ENCODE measurements at regions not wholly inside any gene's neighbourhood (a gene's known extent, or its start where the extent isn't known, plus 50 kb on each side); places are given as distances from the start of the nearest gene placed in this dataset.
A peak's percentile ranks its signal among the peaks of the same experiment; 100 is the strongest.

- no peak for DNase-seq
- Mint-ChIP-seq H3K27ac (ENCODE audit: unreplicated experiment) (no peak overlapping the region), H3K36me3 (ENCODE audit: unreplicated experiment) (peaks cover 9% of the 10 kb centered on the region), H3K27me3 (ENCODE audit: unreplicated experiment) (peaks cover 11% of the 10 kb centered on the region), H3K4me3 (ENCODE audit: unreplicated experiment) (no peak overlapping the region), H3K9me3 (ENCODE audit: unreplicated experiment) (peaks cover 7% of the 10 kb centered on the region), H3K4me1 (ENCODE audit: low read depth, unreplicated experiment) (peaks cover 17% of the 10 kb centered on the region)
- TF ChIP-seq, protein P1, sequence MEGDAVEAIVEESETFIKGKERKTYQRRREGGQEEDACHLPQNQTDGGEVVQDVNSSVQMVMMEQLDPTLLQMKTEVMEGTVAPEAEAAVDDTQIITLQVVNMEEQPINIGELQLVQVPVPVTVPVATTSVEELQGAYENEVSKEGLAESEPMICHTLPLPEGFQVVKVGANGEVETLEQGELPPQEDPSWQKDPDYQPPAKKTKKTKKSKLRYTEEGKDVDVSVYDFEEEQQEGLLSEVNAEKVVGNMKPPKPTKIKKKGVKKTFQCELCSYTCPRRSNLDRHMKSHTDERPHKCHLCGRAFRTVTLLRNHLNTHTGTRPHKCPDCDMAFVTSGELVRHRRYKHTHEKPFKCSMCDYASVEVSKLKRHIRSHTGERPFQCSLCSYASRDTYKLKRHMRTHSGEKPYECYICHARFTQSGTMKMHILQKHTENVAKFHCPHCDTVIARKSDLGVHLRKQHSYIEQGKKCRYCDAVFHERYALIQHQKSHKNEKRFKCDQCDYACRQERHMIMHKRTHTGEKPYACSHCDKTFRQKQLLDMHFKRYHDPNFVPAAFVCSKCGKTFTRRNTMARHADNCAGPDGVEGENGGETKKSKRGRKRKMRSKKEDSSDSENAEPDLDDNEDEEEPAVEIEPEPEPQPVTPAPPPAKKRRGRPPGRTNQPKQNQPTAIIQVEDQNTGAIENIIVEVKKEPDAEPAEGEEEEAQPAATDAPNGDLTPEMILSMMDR (IDR thresholded peaks at IDR 0.05; ENCODE audit: partially characterized antibody, unreplicated experiment) = no peak
Measured at GRCh38 chr12:111086947-111087700, 166.7 kb upstream of the MYL2 start.

DNA sequence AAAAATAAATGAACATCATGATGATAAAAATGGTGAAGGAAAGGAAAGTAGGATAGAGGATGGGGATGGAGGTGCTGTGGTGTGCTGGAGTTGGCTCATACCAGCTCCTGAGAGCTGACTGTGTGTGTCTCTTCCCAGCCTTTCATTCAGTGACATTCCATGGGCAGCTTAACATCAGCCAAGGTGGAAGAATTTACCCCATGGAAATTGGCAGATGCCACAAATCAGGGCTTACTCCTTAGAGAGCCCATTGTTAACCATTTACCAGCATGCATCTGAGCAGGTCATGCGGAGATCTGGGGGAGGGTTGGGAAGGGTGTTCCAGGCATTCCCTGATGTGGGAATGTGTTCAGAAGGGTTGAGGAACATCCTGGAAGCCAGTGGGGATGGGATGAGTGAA, 164.7 kb upstream of the MYL2 start:
- no peak for DNase-seq

DNA sequence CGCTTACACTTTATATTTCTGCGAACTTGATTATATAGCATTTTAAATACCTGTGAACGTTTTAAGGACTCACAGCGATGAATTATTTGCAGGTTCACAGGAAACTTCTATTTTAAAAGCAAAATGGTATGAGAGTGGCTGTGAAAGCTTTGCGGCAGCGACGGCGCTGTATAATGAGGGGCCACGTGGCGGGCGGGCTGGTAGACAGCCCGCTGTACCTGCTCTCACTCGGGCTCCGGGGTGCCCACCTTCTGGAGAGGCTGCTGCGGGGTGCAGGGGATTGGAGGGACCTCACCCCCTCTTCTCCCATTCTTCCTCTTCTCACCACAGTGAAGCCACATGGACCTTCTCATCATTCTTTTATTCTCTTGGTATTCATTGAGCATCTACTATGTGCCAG, 164.2 kb upstream of the MYL2 start:
- no peak overlapping the region for H3K27ac Mint-ChIP-seq (ENCODE audit: unreplicated experiment)

More for the DNA sequence above, 164.7 kb upstream of the MYL2 start:
- H3K9me3 Mint-ChIP-seq (ENCODE audit: unreplicated experiment) = peaks cover 9% of the 10 kb centered on the region
- peaks cover 29% of the 10 kb centered on the region for H3K4me1 Mint-ChIP-seq (ENCODE audit: low read depth, unreplicated experiment)
- TF ChIP-seq, protein P1 (IDR thresholded peaks at IDR 0.05; ENCODE audit: partially characterized antibody, unreplicated experiment) = no peak
- H3K27me3 Mint-ChIP-seq (ENCODE audit: unreplicated experiment) = peaks cover 11% of the 10 kb centered on the region
- peaks cover 9% of the 10 kb centered on the region for H3K36me3 Mint-ChIP-seq (ENCODE audit: unreplicated experiment)
- no peak overlapping the region for H3K4me3 Mint-ChIP-seq (ENCODE audit: unreplicated experiment)
- H3K27ac Mint-ChIP-seq (ENCODE audit: unreplicated experiment) = no peak overlapping the region

DNA sequence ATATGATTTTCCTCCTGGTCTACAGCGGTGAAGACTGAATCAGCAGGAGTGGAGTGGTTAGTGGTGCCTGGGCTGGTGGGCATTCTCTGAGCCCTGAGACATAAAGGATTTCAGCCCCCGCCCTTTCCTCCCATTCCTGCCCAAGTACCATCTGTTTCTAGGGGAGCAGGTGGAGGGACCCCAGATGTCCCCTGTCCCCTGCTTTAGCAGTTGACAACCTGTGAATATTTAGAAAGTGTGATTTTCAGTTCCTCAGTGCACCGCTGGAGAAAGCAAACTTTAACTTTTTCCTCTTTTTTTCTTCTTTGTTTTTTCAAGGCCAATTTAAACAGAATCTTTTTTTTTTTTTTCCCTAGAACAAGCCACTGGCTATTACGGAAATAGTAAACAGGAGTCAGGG, 163.8 kb upstream of the MYL2 start:
- Mint-ChIP-seq H3K9me3 (ENCODE audit: unreplicated experiment) (peaks cover 9% of the 10 kb centered on the region), H3K27me3 (ENCODE audit: unreplicated experiment) (peaks cover 6% of the 10 kb centered on the region), H3K36me3 (ENCODE audit: unreplicated experiment) (peaks cover 9% of the 10 kb centered on the region), H3K4me1 (ENCODE audit: low read depth, unreplicated experiment) (peaks cover 30% of the 10 kb centered on the region), H3K4me3 (ENCODE audit: unreplicated experiment) (no peak overlapping the region), H3K27ac (ENCODE audit: unreplicated experiment) (peak overlapping the region; percentile 44)
- no peak for DNase-seq
- TF ChIP-seq, protein P1 (IDR thresholded peaks at IDR 0.05; ENCODE audit: partially characterized antibody, unreplicated experiment) = no peak

More for the DNA sequence above, 164.2 kb upstream of the MYL2 start:
- Mint-ChIP-seq H3K36me3 (ENCODE audit: unreplicated experiment) (peaks cover 9% of the 10 kb centered on the region), H3K27me3 (ENCODE audit: unreplicated experiment) (peaks cover 8% of the 10 kb centered on the region), H3K4me1 (ENCODE audit: low read depth, unreplicated experiment) (peaks cover 30% of the 10 kb centered on the region), H3K9me3 (ENCODE audit: unreplicated experiment) (peaks cover 9% of the 10 kb centered on the region), H3K4me3 (ENCODE audit: unreplicated experiment) (no peak overlapping the region)
- TF ChIP-seq, protein P1 (IDR thresholded peaks at IDR 0.05; ENCODE audit: partially characterized antibody, unreplicated experiment) = no peak
- no peak for DNase-seq

DNA sequence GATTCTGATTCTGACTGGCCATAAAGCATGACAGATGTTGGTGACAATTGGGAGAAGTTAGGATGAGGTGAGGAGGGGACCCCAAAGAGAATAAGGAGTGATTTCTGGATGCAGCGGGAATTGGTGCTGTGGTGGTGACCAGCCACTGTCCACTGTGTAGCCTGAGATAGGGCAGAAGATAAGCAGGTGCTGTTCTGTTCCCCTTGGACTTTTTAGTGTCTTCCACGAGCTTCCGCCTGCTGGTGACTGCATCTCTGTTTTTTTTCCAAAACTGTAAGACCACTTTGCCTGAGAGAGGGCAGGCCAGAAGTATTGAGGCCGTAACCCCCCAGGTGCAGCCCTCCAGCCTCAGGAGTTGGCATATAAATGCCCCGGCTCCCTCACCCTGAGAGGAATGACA, 161.2 kb upstream of the MYL2 start:
- Mint-ChIP-seq H3K36me3 (ENCODE audit: unreplicated experiment) (peaks cover 9% of the 10 kb centered on the region), H3K9me3 (ENCODE audit: unreplicated experiment) (peaks cover 11% of the 10 kb centered on the region), H3K4me1 (ENCODE audit: low read depth, unreplicated experiment) (peaks cover 48% of the 10 kb centered on the region), H3K4me3 (ENCODE audit: unreplicated experiment) (peak overlapping the region; percentile 21), H3K27me3 (ENCODE audit: unreplicated experiment) (peaks cover 9% of the 10 kb centered on the region), H3K27ac (ENCODE audit: unreplicated experiment) (no peak overlapping the region)
- TF ChIP-seq, protein P1 (IDR thresholded peaks at IDR 0.05; ENCODE audit: partially characterized antibody, unreplicated experiment) = no peak
- no peak for DNase-seq

Measured in glutamatergic neuron (in vitro differentiated cells).